ENCODE measurements at regions not wholly inside any gene's neighbourhood (a gene's known extent, or its start where the extent isn't known, plus 50 kb on each side); places are given as distances from the start of the nearest gene placed in this dataset.

DNA sequence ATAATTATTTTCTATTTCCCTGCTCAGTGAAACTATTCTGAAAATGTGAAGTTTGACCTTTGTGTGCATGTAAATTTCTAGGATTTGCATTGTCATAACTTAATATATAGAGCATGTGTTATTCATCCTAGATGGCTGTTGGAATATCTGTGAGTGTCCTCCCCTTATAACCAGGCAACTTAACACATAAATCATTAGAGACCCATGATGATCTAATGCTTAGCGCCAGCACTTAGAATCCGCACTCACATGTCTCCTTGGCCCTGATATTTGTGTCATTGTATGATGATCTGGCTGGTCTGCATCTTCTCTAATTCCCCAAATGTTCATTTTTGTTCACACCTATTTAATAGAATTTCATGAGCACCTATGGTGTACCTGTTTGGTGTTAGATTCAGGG, 1354.5 kb downstream of the XPNPEP1 start:
- Histone ChIP-seq H3K4me3 (ENCODE audit: low read depth, low read length) (no peak overlapping the region), H3K36me3 (no peaks in the 10 kb centered on the region), H3K9me3 (no peaks in the 10 kb centered on the region), H3K27me3 (no peaks in the 10 kb centered on the region), H3K4me1 (no peaks in the 10 kb centered on the region)
- no peak for DNase-seq
- TF ChIP-seq CTCF (IDR thresholded peaks at IDR 0.05; ENCODE audit: low read depth, low read length), result no peak

DNA sequence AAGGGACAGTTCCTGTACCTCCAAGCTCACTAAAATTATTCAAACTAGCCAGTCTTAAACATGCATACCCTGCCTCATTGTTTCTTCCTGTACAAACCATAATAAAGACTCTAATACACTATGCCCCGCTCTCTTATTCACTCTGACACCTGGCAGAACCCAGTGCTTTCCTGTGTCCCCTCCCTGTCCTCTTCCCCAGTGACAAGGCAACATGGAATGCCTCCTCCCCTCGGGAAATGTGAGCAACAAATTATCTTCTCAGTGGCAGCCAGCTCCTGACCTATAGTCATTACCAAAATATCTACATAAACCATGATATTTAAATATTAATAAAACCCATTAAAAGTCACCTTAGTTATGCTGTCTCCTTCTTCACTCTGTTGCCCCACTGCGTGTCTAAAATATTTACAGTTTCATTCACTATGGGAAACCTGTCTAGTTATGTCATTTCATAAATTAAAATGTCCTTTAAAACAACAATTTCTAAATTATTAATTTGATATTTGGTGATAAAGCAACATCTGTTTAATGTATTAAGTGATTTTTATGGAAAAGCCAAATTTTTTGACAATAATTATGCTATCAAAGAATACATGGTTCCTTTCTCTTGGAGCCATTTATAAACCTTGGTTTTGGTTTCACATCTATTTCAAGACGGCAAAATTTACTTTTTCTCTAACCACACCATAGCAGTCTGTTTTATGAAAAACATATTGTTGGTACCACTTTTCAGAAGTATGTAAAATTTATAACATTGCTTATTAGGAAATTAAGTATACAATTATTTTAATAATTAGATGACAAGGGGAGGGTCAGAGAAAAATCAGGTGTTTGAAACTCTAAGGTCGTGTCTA, 1355.2 kb downstream of the XPNPEP1 start:
- H3K9me3 ChIP-seq, result no peaks in the 10 kb centered on the region
- no peak overlapping the region for H3K4me3 ChIP-seq (ENCODE audit: low read depth, low read length)
- no peaks in the 10 kb centered on the region for H3K4me1 ChIP-seq
- no peaks in the 10 kb centered on the region for H3K36me3 ChIP-seq
- no peaks in the 10 kb centered on the region for H3K27me3 ChIP-seq
- DNase-seq, result no peak
- TF ChIP-seq CTCF (IDR thresholded peaks at IDR 0.05; ENCODE audit: low read depth, low read length), result no peak

DNA sequence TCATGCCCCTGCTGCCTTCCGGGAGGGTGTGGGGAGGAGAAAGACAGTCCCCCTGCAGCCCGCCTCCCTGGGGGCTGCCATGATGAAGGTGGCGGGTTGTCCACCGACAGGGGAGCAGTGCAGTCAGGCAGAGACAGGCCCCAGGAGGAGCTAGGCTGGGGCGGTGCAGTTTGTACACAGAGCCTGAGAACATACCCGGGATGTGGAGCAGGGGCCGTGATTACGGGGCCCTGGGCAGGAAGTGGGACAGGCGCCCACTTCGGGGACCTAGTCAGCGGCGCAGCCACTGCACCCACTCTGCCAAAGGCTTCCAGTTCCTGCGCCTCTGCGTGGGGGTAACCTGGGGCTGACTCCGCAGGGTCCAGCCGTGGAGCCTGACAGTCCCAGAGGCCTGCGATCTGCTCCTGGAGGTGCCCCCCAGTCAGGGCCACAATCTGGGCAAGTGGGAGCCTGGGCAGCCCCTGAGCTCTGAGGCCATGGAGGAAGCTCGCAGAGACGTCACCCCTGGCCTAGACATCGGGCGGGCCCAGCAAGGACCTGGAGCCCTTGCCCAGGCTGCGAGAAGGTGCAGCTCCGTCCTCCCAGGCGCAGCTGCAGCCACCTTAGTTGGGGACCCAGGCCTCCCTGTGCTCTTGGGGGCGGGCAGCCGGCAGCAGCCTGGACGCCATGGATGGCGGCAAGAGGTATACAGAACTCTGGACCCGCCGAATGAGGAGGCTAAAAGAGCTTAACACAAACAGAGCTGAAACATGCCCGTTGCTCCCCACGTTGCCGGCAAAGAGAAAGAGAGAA, 1356.8 kb downstream of the XPNPEP1 start:
- H3K4me1 ChIP-seq, result no peaks in the 10 kb centered on the region
- H3K27me3 ChIP-seq, result no peaks in the 10 kb centered on the region
- H3K36me3 ChIP-seq, result no peaks in the 10 kb centered on the region
- no peak for TF ChIP-seq CTCF (IDR thresholded peaks at IDR 0.05; ENCODE audit: low read depth, low read length)
- no peak overlapping the region for H3K4me3 ChIP-seq (ENCODE audit: low read depth, low read length)
- H3K9me3 ChIP-seq, result no peaks in the 10 kb centered on the region
- no peak for DNase-seq

DNA sequence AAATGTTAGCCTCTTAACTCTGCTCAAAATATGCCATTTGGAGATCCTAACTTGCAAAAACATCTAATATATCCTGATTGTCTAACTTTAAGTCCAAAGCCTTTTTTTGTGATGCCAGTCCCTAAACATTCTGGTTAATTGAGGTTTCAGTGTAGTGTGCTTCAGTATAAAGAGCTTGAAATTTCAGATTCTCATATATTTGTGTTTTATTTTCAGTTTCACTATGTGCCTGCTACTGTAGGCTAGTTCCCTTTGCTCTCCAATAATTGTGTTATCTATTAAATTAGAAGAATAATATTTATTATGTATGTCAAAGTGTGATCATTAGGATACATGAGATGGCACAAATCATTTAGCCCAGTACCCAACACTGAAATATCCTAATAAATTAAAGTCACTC, 1361.2 kb downstream of the XPNPEP1 start:
- Histone ChIP-seq H3K4me3 (ENCODE audit: low read depth, low read length) (no peak overlapping the region), H3K36me3 (no peaks in the 10 kb centered on the region), H3K9me3 (no peaks in the 10 kb centered on the region), H3K27me3 (no peaks in the 10 kb centered on the region), H3K4me1 (no peaks in the 10 kb centered on the region)
- no peak for DNase-seq
- no peak for TF ChIP-seq CTCF (IDR thresholded peaks at IDR 0.05; ENCODE audit: low read depth, low read length)

DNA sequence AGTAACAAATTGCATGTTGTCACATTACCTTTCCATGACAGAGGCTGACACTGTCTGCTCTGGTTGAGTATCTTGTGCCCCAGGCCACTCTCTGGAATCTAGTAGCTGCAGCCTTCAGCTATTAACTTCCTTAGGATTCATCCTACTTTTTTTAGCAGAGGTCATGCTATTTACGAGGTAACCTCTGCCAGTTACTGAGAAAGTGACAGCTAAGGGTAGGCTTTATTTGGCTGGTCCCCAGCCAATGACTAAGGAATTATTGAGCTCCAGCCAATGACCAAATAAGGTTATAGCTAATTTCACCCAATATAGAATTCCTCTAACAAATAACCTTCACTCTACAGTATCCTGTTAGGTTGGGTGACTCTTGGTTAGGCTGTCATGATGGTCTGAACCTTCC, 1361.7 kb downstream of the XPNPEP1 start:
- Histone ChIP-seq H3K36me3 (no peaks in the 10 kb centered on the region), H3K4me3 (ENCODE audit: low read depth, low read length) (no peak overlapping the region), H3K9me3 (no peaks in the 10 kb centered on the region), H3K4me1 (no peaks in the 10 kb centered on the region), H3K27me3 (no peaks in the 10 kb centered on the region)
- TF ChIP-seq CTCF (IDR thresholded peaks at IDR 0.05; ENCODE audit: low read depth, low read length), result no peak
- no peak for DNase-seq

- Histone ChIP-seq H3K36me3 (no peaks in the 10 kb centered on the region), H3K4me1 (no peaks in the 10 kb centered on the region), H3K9me3 (no peaks in the 10 kb centered on the region), H3K4me3 (ENCODE audit: low read depth, low read length) (no peak overlapping the region), H3K27me3 (no peaks in the 10 kb centered on the region)
- no peak for TF ChIP-seq CTCF (IDR thresholded peaks at IDR 0.05; ENCODE audit: low read depth, low read length)
- no peak for DNase-seq
These were observed 1362.8 kb downstream of the XPNPEP1 start for GRCh38 chr10:108560488-108560887.
